ENCODE measurements at regions not wholly inside any gene's neighbourhood (a gene's known extent, or its start where the extent isn't known, plus 50 kb on each side); places are given as distances from the start of the nearest gene placed in this dataset.
"Not testable (repeated sequence)": the region's sequence is repeated elsewhere in the genome, so short reads cannot be mapped to it uniquely, and the experiment has no call there.

GRCh38 chr1:166307261-166308188 is 140.7 kb upstream of the FAM78B start:
- no peak for DNase-seq

GRCh38 chr1:166316306-166316705 is 149.5 kb upstream of the FAM78B start:
- DNase-seq: not testable (repeated sequence)

- DNase-seq: no peak
Measured at GRCh38 chr1:166322470-166322869, 155.7 kb upstream of the FAM78B start.

- no peak for DNase-seq
Measured at GRCh38 chr1:166327886-166328285, 161.1 kb upstream of the FAM78B start.

GRCh38 chr1:166328956-166329355 is 162.2 kb upstream of the FAM78B start:
- no peak for DNase-seq

GRCh38 chr1:166330096-166330495 is 163.3 kb upstream of the FAM78B start:
- no peak for DNase-seq

- DNase-seq: no peak
Measured at GRCh38 chr1:166338105-166338504, 171.3 kb upstream of the FAM78B start.

GRCh38 chr1:166340709-166341108 is 173.9 kb upstream of the FAM78B start:
- no peak for DNase-seq

GRCh38 chr1:166343276-166343675 is 176.5 kb upstream of the FAM78B start:
- DNase-seq: no peak

GRCh38 chr1:166350490-166350889 is 183.7 kb upstream of the FAM78B start:
- no peak for DNase-seq

- no peak for DNase-seq
Measured at GRCh38 chr1:166351676-166352075, 184.9 kb upstream of the FAM78B start.

GRCh38 chr1:166353213-166353612 is 186.4 kb upstream of the FAM78B start:
- DNase-seq: no peak

GRCh38 chr1:166354406-166354805 is 187.6 kb upstream of the FAM78B start:
- no peak for DNase-seq

GRCh38 chr1:166365081-166365480 is 198.3 kb upstream of the FAM78B start:
- DNase-seq: no peak

GRCh38 chr1:166368030-166368429 is 201.2 kb upstream of the FAM78B start:
- DNase-seq: no peak

GRCh38 chr1:166377896-166378295 is 211.1 kb upstream of the FAM78B start:
- no peak for DNase-seq

- DNase-seq: no peak
Measured at GRCh38 chr1:166378805-166379204, 212.0 kb upstream of the FAM78B start.

- no peak for DNase-seq
Measured at GRCh38 chr1:166379447-166379846, 212.6 kb upstream of the FAM78B start.

- no peak for DNase-seq
Measured at GRCh38 chr1:166383137-166383536, 216.3 kb upstream of the FAM78B start.

GRCh38 chr1:166383635-166384346 is 217.0 kb upstream of the FAM78B start:
- DNase-seq: no peak

- no peak for DNase-seq
Measured at GRCh38 chr1:166384948-166385347, 218.1 kb upstream of the FAM78B start.

- DNase-seq: no peak
Measured at GRCh38 chr1:166390366-166391033, 223.7 kb upstream of the FAM78B start.
